Activated naive CD4-positive, alpha-beta T cell treated with anti-CD3 and anti-CD28 coated beads, Interleukin-2, amount 50 U/mL, for 16 hours (primary cell): ENCODE measurements at regions not wholly inside any gene's neighbourhood (a gene's known extent, or its start where the extent isn't known, plus 50 kb on each side); places are given as distances from the start of the nearest gene placed in this dataset.
"Not testable (repeated sequence)": the region's sequence is repeated elsewhere in the genome, so short reads cannot be mapped to it uniquely, and the experiment has no call there.

Experiments used
- DNase-seq: peaks from one replicate; pipeline ENCODE4 v3.0.0-alpha.2; 2020

GRCh38 chr18:71329114-71329513, 1040.3 kb downstream of the SOCS6 start:
- no peak for DNase-seq

GRCh38 chr18:71327850-71328249, 1039.0 kb downstream of the SOCS6 start:
- no peak for DNase-seq

GRCh38 chr18:71327441-71327840, 1038.6 kb downstream of the SOCS6 start:
- DNase-seq = no peak

- DNase-seq = no peak
Observed at GRCh38 chr18:71326826-71327225, 1038.0 kb downstream of the SOCS6 start.

- no peak for DNase-seq
Observed at GRCh38 chr18:71324356-71324755, 1035.5 kb downstream of the SOCS6 start.

- DNase-seq = no peak
Observed at GRCh38 chr18:71322201-71322600, 1033.4 kb downstream of the SOCS6 start.

GRCh38 chr18:71321319-71321718, 1032.5 kb downstream of the SOCS6 start:
- DNase-seq = no peak

GRCh38 chr18:71304856-71305255, 1016.0 kb downstream of the SOCS6 start:
- no peak for DNase-seq

- DNase-seq = not testable (repeated sequence)
Observed at GRCh38 chr18:71303743-71304142, 1014.9 kb downstream of the SOCS6 start.

GRCh38 chr18:71301596-71301995, 1012.8 kb downstream of the SOCS6 start:
- DNase-seq = no peak

GRCh38 chr18:71294201-71294600, 1005.4 kb downstream of the SOCS6 start:
- DNase-seq = not testable (repeated sequence)

- DNase-seq = no peak
Observed at GRCh38 chr18:71293322-71293721, 1004.5 kb downstream of the SOCS6 start.

- DNase-seq = no peak
Observed at GRCh38 chr18:71287268-71287667, 998.4 kb downstream of the SOCS6 start.

- DNase-seq = no peak
Observed at GRCh38 chr18:71252351-71252865, 963.6 kb downstream of the SOCS6 start.

GRCh38 chr18:71250191-71250590, 961.3 kb downstream of the SOCS6 start:
- no peak for DNase-seq

- DNase-seq = no peak
Observed at GRCh38 chr18:71249791-71250190, 960.9 kb downstream of the SOCS6 start.

GRCh38 chr18:71242981-71243380, 954.1 kb downstream of the SOCS6 start:
- no peak for DNase-seq

- DNase-seq = no peak
Observed at GRCh38 chr18:71238974-71239624, 950.3 kb downstream of the SOCS6 start.

GRCh38 chr18:71237641-71238040, 948.8 kb downstream of the SOCS6 start:
- DNase-seq = no peak

- no peak for DNase-seq
Observed at GRCh38 chr18:71233177-71233576, 944.3 kb downstream of the SOCS6 start.

GRCh38 chr18:71223486-71223885, 934.6 kb downstream of the SOCS6 start:
- no peak for DNase-seq

- no peak for DNase-seq
Observed at GRCh38 chr18:71221405-71221804, 932.6 kb downstream of the SOCS6 start.

GRCh38 chr18:71212739-71213138, 923.9 kb downstream of the SOCS6 start:
- not testable (repeated sequence) for DNase-seq

- no peak for DNase-seq
Observed at GRCh38 chr18:71212222-71212621, 923.4 kb downstream of the SOCS6 start.

GRCh38 chr18:71209944-71210343, 921.1 kb downstream of the SOCS6 start:
- DNase-seq = no peak
